Fibroblast of villous mesenchyme (primary cell): ENCODE measurements at regions not wholly inside any gene's neighbourhood (a gene's known extent, or its start where the extent isn't known, plus 50 kb on each side); places are given as distances from the start of the nearest gene placed in this dataset.
A peak's percentile ranks its signal among the peaks of the same experiment; 100 is the strongest.

Experiments
- DNase-seq: peaks from one replicate; pipeline ENCODE4 v3.0.0-alpha.2; 2010; ENCODE audit warnings: low read depth
- H3K4me3 ChIP-seq: 2 replicates; pipeline ENCODE4 v1.5.1; 2011; ENCODE audit warnings: low read depth, mild to moderate bottlenecking, low read length
- CTCF ChIP-seq: IDR thresholded peaks from 2 replicates; pipeline ENCODE4 v1.5.1; 2012; ENCODE audit warnings: low read depth, mild to moderate bottlenecking, low read length; ENCODE audit not compliant: insufficient read depth

GRCh38 chr13:47094734-47095434 is 198.0 kb upstream of the HTR2A start:
- DNase-seq, result no peak
- no peak overlapping the region for H3K4me3 ChIP-seq
- TF ChIP-seq CTCF, result no peak

GRCh38 chr13:47092202-47092601 is 195.3 kb upstream of the HTR2A start:
- no peak for TF ChIP-seq CTCF
- no peak for DNase-seq

GRCh38 chr13:47087841-47088240 is 191.0 kb upstream of the HTR2A start:
- no peak overlapping the region for H3K4me3 ChIP-seq
- TF ChIP-seq CTCF, result no peak
- no peak for DNase-seq

More at GRCh38 chr13:47092202-47092601, 195.3 kb upstream of the HTR2A start:
- no peak overlapping the region for H3K4me3 ChIP-seq

- DNase-seq, result no peak
- no peak overlapping the region for H3K4me3 ChIP-seq
- TF ChIP-seq CTCF, result no peak
These were observed 190.4 kb upstream of the HTR2A start for GRCh38 chr13:47087241-47087640.

GRCh38 chr13:47085346-47085745 is 188.5 kb upstream of the HTR2A start:
- peak; percentile 6 for DNase-seq
- TF ChIP-seq CTCF, result no peak
- no peak overlapping the region for H3K4me3 ChIP-seq

- DNase-seq, result no peak
- no peak for TF ChIP-seq CTCF
- H3K4me3 ChIP-seq, result no peak overlapping the region
These were observed 185.0 kb upstream of the HTR2A start for GRCh38 chr13:47081850-47082249.

GRCh38 chr13:47081246-47081645 is 184.4 kb upstream of the HTR2A start:
- DNase-seq, result no peak
- no peak for TF ChIP-seq CTCF
- no peak overlapping the region for H3K4me3 ChIP-seq
